ENCODE measurements at regions not wholly inside any gene's neighbourhood (a gene's known extent, or its start where the extent isn't known, plus 50 kb on each side); places are given as distances from the start of the nearest gene placed in this dataset.

DNA sequence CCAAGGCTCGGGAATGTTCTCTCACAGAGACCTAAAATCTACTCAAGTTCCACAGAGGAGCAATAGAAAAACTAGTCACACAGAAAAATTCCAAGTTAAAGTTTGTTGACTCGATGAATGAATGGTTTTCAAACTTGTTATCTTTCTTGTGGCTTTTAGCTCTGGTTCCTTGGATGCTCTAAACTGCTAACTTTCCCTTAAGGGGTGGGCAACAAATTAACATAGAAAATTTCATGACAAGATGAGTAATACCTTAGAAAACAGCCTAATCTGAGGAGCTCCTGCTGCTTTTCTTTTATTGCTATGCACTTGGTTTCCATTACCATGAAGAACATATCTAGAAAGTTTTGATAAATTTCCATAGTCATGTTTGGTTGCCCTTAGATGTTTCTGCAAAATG, 100.2 kb upstream of the CCDC112 start:
- TF ChIP-seq, protein P1, sequence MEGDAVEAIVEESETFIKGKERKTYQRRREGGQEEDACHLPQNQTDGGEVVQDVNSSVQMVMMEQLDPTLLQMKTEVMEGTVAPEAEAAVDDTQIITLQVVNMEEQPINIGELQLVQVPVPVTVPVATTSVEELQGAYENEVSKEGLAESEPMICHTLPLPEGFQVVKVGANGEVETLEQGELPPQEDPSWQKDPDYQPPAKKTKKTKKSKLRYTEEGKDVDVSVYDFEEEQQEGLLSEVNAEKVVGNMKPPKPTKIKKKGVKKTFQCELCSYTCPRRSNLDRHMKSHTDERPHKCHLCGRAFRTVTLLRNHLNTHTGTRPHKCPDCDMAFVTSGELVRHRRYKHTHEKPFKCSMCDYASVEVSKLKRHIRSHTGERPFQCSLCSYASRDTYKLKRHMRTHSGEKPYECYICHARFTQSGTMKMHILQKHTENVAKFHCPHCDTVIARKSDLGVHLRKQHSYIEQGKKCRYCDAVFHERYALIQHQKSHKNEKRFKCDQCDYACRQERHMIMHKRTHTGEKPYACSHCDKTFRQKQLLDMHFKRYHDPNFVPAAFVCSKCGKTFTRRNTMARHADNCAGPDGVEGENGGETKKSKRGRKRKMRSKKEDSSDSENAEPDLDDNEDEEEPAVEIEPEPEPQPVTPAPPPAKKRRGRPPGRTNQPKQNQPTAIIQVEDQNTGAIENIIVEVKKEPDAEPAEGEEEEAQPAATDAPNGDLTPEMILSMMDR (IDR thresholded peaks at IDR 0.05; ENCODE audit: low read depth, low read length, missing input control): no peak
- TF ChIP-seq EGR1 (IDR thresholded peaks at IDR 0.05; ENCODE audit: low read depth in 2 of 2): no peak
- TF ChIP-seq, protein P2, sequence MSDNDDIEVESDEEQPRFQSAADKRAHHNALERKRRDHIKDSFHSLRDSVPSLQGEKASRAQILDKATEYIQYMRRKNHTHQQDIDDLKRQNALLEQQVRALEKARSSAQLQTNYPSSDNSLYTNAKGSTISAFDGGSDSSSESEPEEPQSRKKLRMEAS (IDR thresholded peaks at IDR 0.05): no peak
- no peak for TF ChIP-seq YY1 (IDR thresholded peaks at IDR 0.05)
- TF ChIP-seq RAD21 (IDR thresholded peaks at IDR 0.05): no peak

Data from liver (tissue), 3 donors.